Panc1 (cell line): ENCODE measurements at regions not wholly inside any gene's neighbourhood (a gene's known extent, or its start where the extent isn't known, plus 50 kb on each side); places are given as distances from the start of the nearest gene placed in this dataset.

Source experiments
- ATAC-seq: fragments of 200-7000 bp; cut with Tn5 transposase; 2 replicates; pipeline ENCODE4 v1.9.1; 2020; ENCODE audit warnings: mild to moderate bottlenecking, moderate library complexity
- BruUV-seq: library from RNA; stranded (reverse); fragments of 400-500 nt; replicated peaks from 2 replicates; lab custom pipeline; 2021; lab: Mats Ljungman, UMichigan
- CTCF ChIA-PET: fragments of 300-600 bp; sonication (Branson Sonifier 250); formaldehyde crosslinking; loops from one replicate; lab custom pipeline; 2022; ENCODE audit warnings: antibody characterized with exemption; lab: Charles Lee
- POLR2A ChIA-PET: fragments of 300-600 bp; sonication (Branson Sonifier 250); formaldehyde crosslinking; loops from one replicate; lab custom pipeline; 2022; ENCODE audit warnings: antibody characterized with exemption; lab: Charles Lee
- DNase-seq: peaks from one replicate; pipeline ENCODE4 v3.0.0-alpha.2; 2010; ENCODE audit warnings: low read depth, low spot score
- H3K27ac ChIP-seq: 2 replicates; pipeline ENCODE4 v1.5.1; 2011; ENCODE audit warnings: mild to moderate bottlenecking, low read length, inconsistent platforms
- H3K27me3 ChIP-seq: fragments of 200-500 bp; sonication (Bioruptor generic); 2 replicates; pipeline ENCODE4 v1.6.0; 2014; ENCODE audit warnings: low read length, inconsistent platforms; ENCODE audit not compliant: control insufficient read depth, insufficient read depth
- H3K36me3 ChIP-seq: fragments of 200-500 bp; sonication (Bioruptor generic); 2 replicates; pipeline ENCODE4 v1.5.1; 2014; ENCODE audit warnings: inconsistent platforms, mild to moderate bottlenecking, low read length, moderate library complexity; ENCODE audit not compliant: control insufficient read depth, insufficient read depth
- H3K4me1 ChIP-seq: 2 replicates; pipeline ENCODE4 v1.5.1; 2011; ENCODE audit warnings: inconsistent platforms, mild to moderate bottlenecking, low read length, moderate library complexity; ENCODE audit not compliant: control insufficient read depth, insufficient read depth
- H3K4me3 ChIP-seq, 2 experiments: 2 replicates each; pipeline ENCODE4 v1.5.1; 2011 to 2012; ENCODE audit warnings: low read depth in 2 of 2, low read length in 2 of 2, mild to moderate bottlenecking in 2 of 2, inconsistent platforms in 1 of 2, moderate library complexity in 1 of 2
- H3K9me3 ChIP-seq: fragments of 200-500 bp; sonication (Bioruptor generic); 2 replicates; pipeline ENCODE4 v1.5.1; 2014; ENCODE audit warnings: low read depth, mild to moderate bottlenecking, inconsistent platforms, low read length, moderate library complexity; ENCODE audit not compliant: control insufficient read depth, insufficient read depth
- CTCF ChIP-seq: fragments of 450-650 bp; IDR thresholded peaks from 2 replicates; pipeline ENCODE4 v1.5.1; 2017; ENCODE audit warnings: mild to moderate bottlenecking
- POLR2AphosphoS5 ChIP-seq: IDR thresholded peaks from 2 replicates; pipeline ENCODE4 v1.6.1; 2012; ENCODE audit warnings: mild to moderate bottlenecking, low read depth, low read length, moderate library complexity
- REST ChIP-seq, 2 experiments: IDR thresholded peaks; 2 replicates each; pipeline ENCODE4 v1.6.1; 2011 to 2012; ENCODE audit warnings: low read depth in 2 of 2, control low read depth in 1 of 2, low read length in 1 of 2, mild to moderate bottlenecking in 1 of 2, moderate library complexity in 1 of 2; ENCODE audit not compliant: insufficient read depth in 1 of 2
- SIN3A ChIP-seq: IDR thresholded peaks from 2 replicates; pipeline ENCODE4 v1.6.1; 2012; ENCODE audit warnings: low read depth, mild to moderate bottlenecking, low read length, moderate library complexity, borderline replicate concordance; ENCODE audit not compliant: insufficient read depth
- TCF7L2 ChIP-seq: IDR thresholded peaks from 2 replicates; pipeline ENCODE4 v1.6.1; 2011; ENCODE audit warnings: mild to moderate bottlenecking, low read depth, low read length, inconsistent platforms
- in situ Hi-C: cut with HindIII; loops from 2 replicates; pipeline ENCODE4 v1.10.0; 2016; ENCODE audit warnings: low sequenced_read_pairs, low pct_unique_long_range_greater_than_20kb
- intact Hi-C: fragments of 100-400 bp; cut with micrococcal nuclease; formaldehyde crosslinking; loops from one replicate; pipeline ENCODE4 v1.10.0; 2022; ENCODE audit not compliant: unreplicated experiment

- Histone ChIP-seq H3K9me3 (no peaks in the 10 kb centered on the region), H3K36me3 (no peaks in the 10 kb centered on the region), H3K4me1 (no peaks in the 10 kb centered on the region), H3K27me3 (no peaks in the 10 kb centered on the region), H3K27ac (no peak overlapping the region), H3K4me3 (no peak overlapping the region)
- BruUV-seq, result no TSS peak
- intact Hi-C loops, result no loop called here
- ChIA-PET CTCF (no interaction called here), POLR2A (no interaction called here)
- TF ChIP-seq SIN3A (no peak), REST (IDR thresholded peaks at IDR 0.05; ENCODE audit: insufficient read depth in 1 of 2, low read depth in 2 of 2, low read length in 1 of 2) (no peak), POLR2AphosphoS5 (no peak), CTCF (no peak), TCF7L2 (no peak)
- in situ Hi-C loops, result no loop called here
- no peak for ATAC-seq
- DNase-seq, result no peak
These were observed 463.1 kb upstream of the GOLIM4 start for GRCh38 chr3:168558728-168559411.

GRCh38 chr3:168552251-168552650 is 456.5 kb upstream of the GOLIM4 start:
- Histone ChIP-seq H3K27ac (no peak overlapping the region), H3K9me3 (no peaks in the 10 kb centered on the region), H3K4me3 (no peak overlapping the region), H3K4me1 (no peaks in the 10 kb centered on the region), H3K36me3 (no peaks in the 10 kb centered on the region), H3K27me3 (no peaks in the 10 kb centered on the region)
- TF ChIP-seq TCF7L2 (no peak), CTCF (no peak), SIN3A (no peak), REST (IDR thresholded peaks at IDR 0.05; ENCODE audit: insufficient read depth in 1 of 2, low read depth in 2 of 2, low read length in 1 of 2) (no peak), POLR2AphosphoS5 (no peak)
- ChIA-PET CTCF (no interaction called here), POLR2A (no interaction called here)
- no TSS peak for BruUV-seq
- ATAC-seq (no peak), DNase-seq (no peak)
- intact Hi-C loops (no loop called here), in situ Hi-C loops (no loop called here)
